ENCODE measurements at regions not wholly inside any gene's neighbourhood (a gene's known extent, or its start where the extent isn't known, plus 50 kb on each side); places are given as distances from the start of the nearest gene placed in this dataset.
A peak's percentile ranks its signal among the peaks of the same experiment; 100 is the strongest.

GRCh38 chr2:146677280-146677679 is 1167.5 kb upstream of the ACVR2A start:
- H3K27me3 ChIP-seq (ENCODE audit: control insufficient read depth, insufficient read depth, low read length), result no peaks in the 10 kb centered on the region
- no peaks in the 10 kb centered on the region for H3K36me3 ChIP-seq (ENCODE audit: control insufficient read depth, insufficient read depth, low read length)
- no peak overlapping the region for H3K27ac ChIP-seq (ENCODE audit: low read length)
- no peaks in the 10 kb centered on the region for H3K9me3 ChIP-seq (replicated peaks; ENCODE audit: control insufficient read depth, low read depth, low read length)
- DNase-seq, result no peak
- H3K4me3 ChIP-seq (ENCODE audit: low read length), result no peak overlapping the region
- H3K4me1 ChIP-seq (ENCODE audit: control insufficient read depth, insufficient read depth, low read length), result no peaks in the 10 kb centered on the region

- Histone ChIP-seq H3K36me3 (ENCODE audit: control insufficient read depth, insufficient read depth, low read length) (no peaks in the 10 kb centered on the region), H3K4me3 (ENCODE audit: low read length) (no peak overlapping the region), H3K4me1 (ENCODE audit: control insufficient read depth, insufficient read depth, low read length) (no peaks in the 10 kb centered on the region), H3K27me3 (ENCODE audit: control insufficient read depth, insufficient read depth, low read length) (no peaks in the 10 kb centered on the region), H3K9me3 (replicated peaks; ENCODE audit: control insufficient read depth, low read depth, low read length) (no peaks in the 10 kb centered on the region), H3K27ac (ENCODE audit: low read length) (no peak overlapping the region)
- WGBS (ENCODE audit: insufficient coverage), result no CpG with 5 or more reads among the region's 3 CpGs
- no peak for DNase-seq
These were observed 1175.1 kb upstream of the ACVR2A start for GRCh38 chr2:146669735-146670134.

GRCh38 chr2:146666340-146666739 is 1178.5 kb upstream of the ACVR2A start:
- no peak for DNase-seq
- no peaks in the 10 kb centered on the region for H3K27me3 ChIP-seq (ENCODE audit: control insufficient read depth, insufficient read depth, low read length)
- no peaks in the 10 kb centered on the region for H3K4me1 ChIP-seq (ENCODE audit: control insufficient read depth, insufficient read depth, low read length)
- H3K27ac ChIP-seq (ENCODE audit: low read length), result no peak overlapping the region
- WGBS (ENCODE audit: insufficient coverage), result no CpG with 5 or more reads among the region's 1 CpG
- H3K9me3 ChIP-seq (replicated peaks; ENCODE audit: control insufficient read depth, low read depth, low read length), result no peaks in the 10 kb centered on the region
- H3K4me3 ChIP-seq (ENCODE audit: low read length), result no peak overlapping the region
- H3K36me3 ChIP-seq (ENCODE audit: control insufficient read depth, insufficient read depth, low read length), result no peaks in the 10 kb centered on the region

GRCh38 chr2:146665800-146666199 is 1179.0 kb upstream of the ACVR2A start:
- no peak overlapping the region for H3K27ac ChIP-seq (ENCODE audit: low read length)
- H3K27me3 ChIP-seq (ENCODE audit: control insufficient read depth, insufficient read depth, low read length), result no peaks in the 10 kb centered on the region
- no peaks in the 10 kb centered on the region for H3K4me1 ChIP-seq (ENCODE audit: control insufficient read depth, insufficient read depth, low read length)
- no peak for DNase-seq
- H3K4me3 ChIP-seq (ENCODE audit: low read length), result no peak overlapping the region
- no peaks in the 10 kb centered on the region for H3K9me3 ChIP-seq (replicated peaks; ENCODE audit: control insufficient read depth, low read depth, low read length)
- H3K36me3 ChIP-seq (ENCODE audit: control insufficient read depth, insufficient read depth, low read length), result no peaks in the 10 kb centered on the region

DNA sequence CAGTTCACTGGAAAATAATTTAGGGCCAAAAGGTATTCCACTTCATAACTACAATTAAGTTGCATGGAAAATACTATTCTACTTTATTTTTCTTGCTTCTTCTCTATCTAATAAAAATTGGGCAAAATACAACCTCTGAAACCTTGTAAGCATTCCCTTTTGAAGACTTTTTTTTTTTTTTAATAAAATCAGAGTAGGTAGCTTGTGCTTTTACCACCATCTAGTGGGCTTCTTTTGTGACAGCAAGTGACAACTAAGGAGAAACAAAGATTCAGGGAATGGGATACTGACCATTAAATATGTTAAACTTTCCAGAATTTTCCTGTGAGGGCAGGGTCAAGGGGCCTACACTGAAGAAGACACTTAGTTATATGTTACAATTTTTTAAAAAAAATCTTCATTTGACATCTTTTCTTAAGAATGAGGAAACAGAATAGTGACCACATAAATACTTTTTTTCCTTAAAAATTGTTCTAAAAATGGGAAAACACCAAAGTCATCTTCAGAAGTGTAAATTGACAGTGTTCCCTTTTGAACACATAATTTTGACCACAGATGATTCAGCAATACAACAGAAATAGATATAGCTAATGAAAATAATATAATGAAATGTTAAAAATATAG is 1183.2 kb upstream of the ACVR2A start:
- Histone ChIP-seq H3K27me3 (ENCODE audit: control insufficient read depth, insufficient read depth, low read length) (no peaks in the 10 kb centered on the region), H3K9me3 (replicated peaks; ENCODE audit: control insufficient read depth, low read depth, low read length) (no peaks in the 10 kb centered on the region), H3K27ac (ENCODE audit: low read length) (no peak overlapping the region), H3K36me3 (ENCODE audit: control insufficient read depth, insufficient read depth, low read length) (no peaks in the 10 kb centered on the region), H3K4me3 (ENCODE audit: low read length) (no peak overlapping the region), H3K4me1 (ENCODE audit: control insufficient read depth, insufficient read depth, low read length) (no peaks in the 10 kb centered on the region)
- DNase-seq, result peak; percentile 43

- H3K27ac ChIP-seq (ENCODE audit: low read length), result no peak overlapping the region
- no peaks in the 10 kb centered on the region for H3K27me3 ChIP-seq (ENCODE audit: control insufficient read depth, insufficient read depth, low read length)
- 100% methylated on average over 1 of the region's 1 CpG for WGBS (ENCODE audit: insufficient coverage)
- H3K4me3 ChIP-seq (ENCODE audit: low read length), result no peak overlapping the region
- no peaks in the 10 kb centered on the region for H3K36me3 ChIP-seq (ENCODE audit: control insufficient read depth, insufficient read depth, low read length)
- no peaks in the 10 kb centered on the region for H3K9me3 ChIP-seq (replicated peaks; ENCODE audit: control insufficient read depth, low read depth, low read length)
- no peaks in the 10 kb centered on the region for H3K4me1 ChIP-seq (ENCODE audit: control insufficient read depth, insufficient read depth, low read length)
- no peak for DNase-seq
These were observed 1184.9 kb upstream of the ACVR2A start for GRCh38 chr2:146659976-146660375.

GRCh38 chr2:146652311-146652710 is 1192.5 kb upstream of the ACVR2A start:
- Histone ChIP-seq H3K4me1 (ENCODE audit: control insufficient read depth, insufficient read depth, low read length) (no peaks in the 10 kb centered on the region), H3K4me3 (ENCODE audit: low read length) (no peak overlapping the region), H3K27me3 (ENCODE audit: control insufficient read depth, insufficient read depth, low read length) (no peaks in the 10 kb centered on the region), H3K9me3 (replicated peaks; ENCODE audit: control insufficient read depth, low read depth, low read length) (no peaks in the 10 kb centered on the region), H3K36me3 (ENCODE audit: control insufficient read depth, insufficient read depth, low read length) (no peaks in the 10 kb centered on the region), H3K27ac (ENCODE audit: low read length) (no peak overlapping the region)
- WGBS (ENCODE audit: insufficient coverage), result no CpG with 5 or more reads among the region's 2 CpGs
- no peak for DNase-seq

DNA sequence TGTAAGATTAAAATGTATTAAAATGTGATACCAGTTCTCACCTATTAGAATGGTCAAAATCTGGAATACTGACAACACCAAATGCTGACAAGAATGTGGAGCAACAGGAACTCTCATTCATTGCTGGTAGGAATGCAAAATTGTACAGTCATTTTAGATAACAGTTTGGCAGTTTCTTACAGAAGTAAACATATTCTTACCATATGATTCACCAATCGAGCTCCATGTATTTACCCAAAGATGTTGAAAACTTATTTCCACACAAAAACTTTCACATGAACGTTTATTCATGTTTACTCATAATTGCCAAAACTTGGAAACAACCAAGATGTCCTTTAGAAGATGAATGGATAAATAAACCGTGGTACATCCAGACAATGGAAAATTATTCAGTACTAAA is 1193.5 kb upstream of the ACVR2A start:
- Histone ChIP-seq H3K4me1 (ENCODE audit: control insufficient read depth, insufficient read depth, low read length) (no peaks in the 10 kb centered on the region), H3K27me3 (ENCODE audit: control insufficient read depth, insufficient read depth, low read length) (no peaks in the 10 kb centered on the region), H3K27ac (ENCODE audit: low read length) (no peak overlapping the region), H3K36me3 (ENCODE audit: control insufficient read depth, insufficient read depth, low read length) (no peaks in the 10 kb centered on the region), H3K9me3 (replicated peaks; ENCODE audit: control insufficient read depth, low read depth, low read length) (no peaks in the 10 kb centered on the region), H3K4me3 (ENCODE audit: low read length) (no peak overlapping the region)
- WGBS (ENCODE audit: insufficient coverage), result no CpG with 5 or more reads among the region's 3 CpGs
- no peak for DNase-seq

DNA sequence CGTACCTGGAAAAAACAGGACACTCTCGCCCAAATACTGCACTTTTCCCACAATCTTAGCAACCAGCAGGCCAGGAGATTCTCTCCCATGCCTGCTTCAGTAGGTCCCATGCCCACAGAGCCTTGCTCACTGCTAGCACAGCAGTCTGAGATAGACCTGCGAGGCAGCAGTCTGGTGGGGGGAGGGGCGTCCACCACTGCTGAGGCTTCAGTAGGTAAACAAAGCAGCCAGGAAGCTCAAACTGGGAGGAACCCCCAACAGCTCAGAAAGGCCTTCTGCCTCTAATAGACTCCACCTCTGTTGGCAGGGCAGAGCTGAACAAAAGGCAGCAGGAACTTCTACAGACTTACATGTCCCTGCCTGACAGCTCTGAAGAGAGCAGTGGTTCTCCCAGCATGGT is 1202.8 kb upstream of the ACVR2A start:
- WGBS (ENCODE audit: insufficient coverage), result no CpG with 5 or more reads among the region's 4 CpGs
- no peaks in the 10 kb centered on the region for H3K9me3 ChIP-seq (replicated peaks; ENCODE audit: control insufficient read depth, low read depth, low read length)
- DNase-seq, result no peak
- H3K27ac ChIP-seq (ENCODE audit: low read length), result no peak overlapping the region
- H3K4me1 ChIP-seq (ENCODE audit: control insufficient read depth, insufficient read depth, low read length), result no peaks in the 10 kb centered on the region
- no peaks in the 10 kb centered on the region for H3K36me3 ChIP-seq (ENCODE audit: control insufficient read depth, insufficient read depth, low read length)
- H3K4me3 ChIP-seq (ENCODE audit: low read length), result no peak overlapping the region
- H3K27me3 ChIP-seq (ENCODE audit: control insufficient read depth, insufficient read depth, low read length), result no peaks in the 10 kb centered on the region

DNA sequence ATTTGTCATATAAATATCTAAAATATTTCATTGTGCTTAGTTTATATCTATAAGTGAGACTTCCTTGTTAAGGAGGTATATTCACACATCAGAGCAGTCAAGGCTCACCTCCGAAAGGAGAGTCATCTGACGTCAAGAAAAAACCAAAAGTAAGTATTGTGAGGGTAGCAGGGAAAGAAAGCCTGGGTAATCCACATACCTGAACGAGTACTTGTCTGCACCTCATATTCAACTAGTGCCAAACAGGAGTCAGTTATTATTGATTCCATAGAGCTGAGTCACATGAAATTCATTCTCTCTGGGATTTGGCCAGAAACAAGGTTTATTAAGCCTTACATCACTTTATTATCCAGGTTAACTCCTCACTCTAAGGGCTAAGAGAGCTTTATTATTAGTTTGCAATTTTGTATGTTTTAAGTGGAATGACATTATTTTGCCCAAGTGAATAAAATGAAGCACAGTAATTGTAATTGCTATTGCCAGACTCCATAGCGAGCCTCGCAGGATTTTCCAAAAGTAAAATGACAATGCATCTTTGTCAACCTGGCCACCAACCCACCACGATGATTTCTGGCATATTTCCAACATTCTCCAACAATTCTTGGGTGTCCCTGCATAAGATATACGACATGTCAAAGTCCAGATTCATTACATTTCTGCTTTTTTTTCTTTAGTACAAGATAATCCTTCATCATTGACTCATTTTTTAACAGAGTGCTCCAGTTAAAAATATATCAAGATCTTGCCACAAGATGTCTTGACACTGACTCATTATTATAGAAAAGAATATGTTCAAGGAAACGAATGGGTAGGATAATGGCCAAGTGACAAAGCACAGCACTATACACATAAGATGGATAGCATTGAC is 1210.4 kb upstream of the ACVR2A start:
- Histone ChIP-seq H3K36me3 (ENCODE audit: control insufficient read depth, insufficient read depth, low read length) (no peaks in the 10 kb centered on the region), H3K4me3 (ENCODE audit: low read length) (no peak overlapping the region), H3K27ac (ENCODE audit: low read length) (no peak overlapping the region), H3K4me1 (ENCODE audit: control insufficient read depth, insufficient read depth, low read length) (no peaks in the 10 kb centered on the region), H3K27me3 (ENCODE audit: control insufficient read depth, insufficient read depth, low read length) (no peaks in the 10 kb centered on the region), H3K9me3 (replicated peaks; ENCODE audit: control insufficient read depth, low read depth, low read length) (no peaks in the 10 kb centered on the region)
- WGBS (ENCODE audit: insufficient coverage), result 53% methylated on average over 3 of the region's 8 CpGs
- DNase-seq, result no peak

DNA sequence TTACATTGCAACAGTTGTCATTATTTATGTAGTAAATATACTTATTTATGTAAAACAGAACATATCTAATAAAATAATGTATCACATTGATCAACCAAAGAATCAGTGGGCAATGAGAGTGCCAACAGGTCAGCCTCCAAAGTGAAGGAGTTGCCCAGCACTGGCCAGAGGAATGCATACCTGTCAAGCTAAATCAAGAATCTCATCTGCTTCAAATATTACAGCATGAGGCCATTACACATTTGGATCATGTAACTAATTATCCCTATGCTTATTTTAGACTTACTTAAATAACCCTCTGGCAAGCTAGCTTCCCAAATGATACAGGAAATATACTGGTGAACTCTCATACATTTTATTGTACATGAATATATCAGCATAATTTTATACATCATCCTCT is 1211.7 kb upstream of the ACVR2A start:
- H3K4me1 ChIP-seq (ENCODE audit: control insufficient read depth, insufficient read depth, low read length), result no peaks in the 10 kb centered on the region
- H3K27ac ChIP-seq (ENCODE audit: low read length), result no peak overlapping the region
- no peak overlapping the region for H3K4me3 ChIP-seq (ENCODE audit: low read length)
- no peaks in the 10 kb centered on the region for H3K9me3 ChIP-seq (replicated peaks; ENCODE audit: control insufficient read depth, low read depth, low read length)
- H3K36me3 ChIP-seq (ENCODE audit: control insufficient read depth, insufficient read depth, low read length), result no peaks in the 10 kb centered on the region
- H3K27me3 ChIP-seq (ENCODE audit: control insufficient read depth, insufficient read depth, low read length), result no peaks in the 10 kb centered on the region
- peak; percentile 5 for DNase-seq

Data from muscle of leg (tissue), 3 donors.